HCT116 (cell line): ENCODE measurements at regions not wholly inside any gene's neighbourhood (a gene's known extent, or its start where the extent isn't known, plus 50 kb on each side); places are given as distances from the start of the nearest gene placed in this dataset.
"Not testable (repeated sequence)": the region's sequence is repeated elsewhere in the genome, so short reads cannot be mapped to it uniquely, and the experiment has no call there.

Experiments used
- ATAC-seq: fragments of 200-7000 bp; cut with Tn5 transposase; 2 replicates; pipeline ENCODE4 v1.9.1; 2020; ENCODE audit warnings: mild to moderate bottlenecking, moderate library complexity
- BruUV-seq: library from RNA; stranded (reverse); fragments of 400-500 nt; replicated peaks from 2 replicates; lab custom pipeline; 2021; lab: Mats Ljungman, UMichigan
- CTCF ChIA-PET: fragments of 300-600 bp; sonication (Branson Sonifier 250); formaldehyde crosslinking; loops from one replicate; lab custom pipeline; 2021; ENCODE audit warnings: antibody characterized with exemption; lab: Charles Lee
- POLR2A ChIA-PET: fragments of 300-600, 350-600 bp; sonication (Branson Sonifier 250); formaldehyde crosslinking; loops from one replicate; lab custom pipeline; 2021; ENCODE audit warnings: antibody characterized with exemption; lab: Charles Lee
- RAD21 ChIA-PET, 2 experiments: fragments of 300-600 bp; sonication (Branson Sonifier 250); formaldehyde crosslinking; loops; one replicate each; lab custom pipeline; 2023; ENCODE audit warnings: low total read pairs in 2 of 2; ENCODE audit not compliant: uncharacterized antibody in 2 of 2, unreplicated experiment in 2 of 2, low non-redundant PET in 1 of 2; lab: Charles Lee
- DNase-seq: peaks from one replicate; pipeline ENCODE4 v3.0.0-alpha.2; 2010; ENCODE audit warnings: low read depth, low spot score
- H2AFZ ChIP-seq: fragments of 200-600 bp; shearing (Covaris generic), sonication (generic); 2 replicates; pipeline ENCODE4 v1.6.1; 2017; ENCODE audit warnings: low read depth, mixed run types, mixed read lengths, antibody characterized with exemption, low read length; ENCODE audit not compliant: poor library complexity, severe bottlenecking
- H3K27ac ChIP-seq: 2 replicates; pipeline ENCODE4 v1.5.1; 2012; ENCODE audit warnings: low read depth, low read length
- H3K27me3 ChIP-seq: fragments of 200-600 bp; sonication (generic); 2 replicates; pipeline ENCODE4 v1.6.1; 2016; ENCODE audit warnings: mixed run types, low read length, mixed read lengths; ENCODE audit not compliant: insufficient read depth
- H3K36me3 ChIP-seq, 2 experiments: fragments of 200-500 bp in 1 of 2; fragments of 200-600 bp in 1 of 2; sonication (Bioruptor generic) in 1 of 2; sonication (generic) in 1 of 2; 2 replicates each; pipeline versions ENCODE4 v1.5.1 to v1.6.1; 2014 to 2016; ENCODE audit warnings: low read length in 2 of 2, inconsistent platforms in 1 of 2, mixed read lengths in 1 of 2, mixed run types in 1 of 2; ENCODE audit not compliant: insufficient read depth in 2 of 2, control insufficient read depth in 1 of 2
- H3K4me1 ChIP-seq, 2 experiments: fragments of 200-600 bp in 1 of 2; sonication (generic) in 1 of 2; 2 replicates each; pipeline versions ENCODE4 v1.5.1 to v1.6.1; 2012 to 2017; ENCODE audit warnings: low read length in 2 of 2, inconsistent platforms in 1 of 2, mild to moderate bottlenecking in 1 of 2, mixed read lengths in 1 of 2, mixed run types in 1 of 2, moderate library complexity in 1 of 2; ENCODE audit not compliant: insufficient read depth in 2 of 2, control insufficient read depth in 1 of 2
- H3K4me2 ChIP-seq: fragments of 200-600 bp; sonication (generic); 2 replicates; pipeline ENCODE4 v1.6.1; 2017; ENCODE audit warnings: mixed run types, low read length, mixed read lengths
- H3K4me3 ChIP-seq, 2 experiments: fragments of 200-600 bp in 1 of 2; sonication (generic) in 1 of 2; replicated peaks in 1 of 2; 2 replicates each; pipeline ENCODE4 v1.5.1; 2011 to 2016; ENCODE audit warnings: low read length in 2 of 2, control low read depth in 1 of 2, low read depth in 1 of 2, mild to moderate bottlenecking in 1 of 2, mixed read lengths in 1 of 2, mixed run types in 1 of 2
- H3K79me2 ChIP-seq: fragments of 200-600 bp; sonication (generic); 2 replicates; pipeline ENCODE4 v1.6.1; 2017; ENCODE audit warnings: mild to moderate bottlenecking, mixed run types, low read length, moderate library complexity, mixed read lengths; ENCODE audit not compliant: insufficient read depth
- H3K9ac ChIP-seq: fragments of 200-600 bp; sonication (generic); 2 replicates; pipeline ENCODE4 v1.6.1; 2016; ENCODE audit warnings: low read length, mixed read lengths
- H3K9me2 ChIP-seq: fragments of 200-600 bp; sonication (generic), shearing (Covaris generic); 2 replicates; pipeline ENCODE4 v1.6.1; 2017; ENCODE audit warnings: mixed run types, mild to moderate bottlenecking, moderate library complexity; ENCODE audit not compliant: insufficient read depth
- H3K9me3 ChIP-seq, 2 experiments: fragments of 200-500 bp in 1 of 2; fragments of 200-600 bp in 1 of 2; sonication (Bioruptor generic) in 1 of 2; sonication (generic) in 1 of 2; 2 replicates each; pipeline ENCODE4 v1.6.1; 2014 to 2017; ENCODE audit warnings: low read length in 2 of 2, mixed read lengths in 2 of 2, inconsistent platforms in 1 of 2, low read depth in 1 of 2, mild to moderate bottlenecking in 1 of 2, mixed run types in 1 of 2, moderate library complexity in 1 of 2; ENCODE audit not compliant: control insufficient read depth in 1 of 2, insufficient read depth in 1 of 2
- H4K20me1 ChIP-seq: fragments of 200-600 bp; sonication (generic), shearing (Covaris generic); 2 replicates; pipeline ENCODE4 v1.6.1; 2017; ENCODE audit warnings: mixed run types, mild to moderate bottlenecking, moderate library complexity; ENCODE audit not compliant: insufficient read depth
- CEBPB ChIP-seq: IDR thresholded peaks from 2 replicates; pipeline ENCODE4 v1.6.1; 2012; ENCODE audit warnings: low read depth
- EGR1 ChIP-seq: IDR thresholded peaks from 2 replicates; pipeline ENCODE4 v1.6.1; 2012; ENCODE audit warnings: low read depth
- POLR2A ChIP-seq: IDR thresholded peaks from 2 replicates; pipeline ENCODE4 v1.7.0; 2011; ENCODE audit warnings: borderline replicate concordance; ENCODE audit not compliant: insufficient read depth, insufficient read length; ENCODE audit errors: extremely low read depth
- SIN3A ChIP-seq: IDR thresholded peaks from 2 replicates; pipeline ENCODE4 v1.6.1; 2012; ENCODE audit warnings: low read depth
- intact Hi-C: fragments of 100-400 bp; cut with micrococcal nuclease; formaldehyde crosslinking; loops from 2 replicates; pipeline ENCODE4 v1.10.0; 2022

DNA sequence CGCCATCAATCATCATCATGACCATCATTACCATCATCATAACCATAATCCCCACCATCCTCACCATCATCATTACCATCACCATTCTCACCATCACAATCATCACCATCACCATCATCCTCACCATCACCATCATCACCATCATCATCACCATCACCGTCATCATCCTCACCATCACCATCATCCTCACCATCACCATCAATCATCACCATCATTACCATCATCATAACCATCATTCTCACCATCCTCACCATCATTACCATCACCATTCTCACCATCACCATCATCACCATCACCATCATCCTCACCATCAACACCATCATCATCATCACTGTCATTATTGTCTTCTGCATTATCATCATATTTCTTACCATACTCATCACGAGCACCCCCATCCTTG lies 245.5 kb downstream of the ADGRD1 start:
- no peaks in the 10 kb centered on the region for H3K9me3 ChIP-seq
- intact Hi-C loops: no loop called here
- TF ChIP-seq SIN3A (no peak), POLR2A (no peak), CEBPB (no peak), EGR1 (no peak)
- no peak overlapping the region for H3K9ac ChIP-seq
- H3K79me2 ChIP-seq: no peaks in the 10 kb centered on the region
- no peak overlapping the region for H3K4me2 ChIP-seq
- H3K4me3 ChIP-seq: no peak overlapping the region
- no peaks in the 10 kb centered on the region for H3K9me2 ChIP-seq
- BruUV-seq: no TSS peak
- no peak overlapping the region for H3K27ac ChIP-seq
- ATAC-seq (no peak), DNase-seq (no peak)
- no peaks in the 10 kb centered on the region; the same call in 1 of the 2 replicates for H3K27me3 ChIP-seq
- POLR2A ChIA-PET: no interaction called here
- H3K36me3 ChIP-seq: no peaks in the 10 kb centered on the region
- no peak overlapping the region for H2AFZ ChIP-seq
- CTCF ChIA-PET: no interaction called here
- H3K4me1 ChIP-seq: no peaks in the 10 kb centered on the region
- no peaks in the 10 kb centered on the region for H4K20me1 ChIP-seq
- RAD21 ChIA-PET: no interaction called here

DNA sequence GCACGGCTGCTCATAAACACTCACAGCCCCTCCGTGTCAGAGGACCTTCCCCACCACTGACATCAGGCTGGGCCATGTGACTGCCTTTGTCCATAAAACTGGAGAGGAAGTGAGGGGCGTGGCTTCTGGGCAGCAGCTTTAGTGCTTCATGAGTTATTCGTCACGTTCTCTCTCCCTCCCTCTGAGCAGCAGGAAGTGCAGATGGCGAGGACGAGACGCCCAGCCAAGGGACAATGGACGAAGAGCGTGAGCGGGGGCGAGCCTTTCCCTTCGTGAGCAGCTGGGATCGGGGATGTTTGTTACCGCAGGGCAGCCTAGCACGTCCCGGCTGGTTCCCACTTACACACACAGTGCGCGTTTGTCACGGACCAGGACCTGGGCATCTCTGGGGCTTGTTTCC lies 248.2 kb downstream of the ADGRD1 start:
- POLR2A ChIA-PET, H3K9ac ChIP-seq, intact Hi-C loops, H3K9me3 ChIP-seq, H3K4me2 ChIP-seq, H3K27ac ChIP-seq, H3K9me2 ChIP-seq, BruUV-seq, H3K79me2 ChIP-seq, ATAC-seq, H3K36me3 ChIP-seq, H3K4me1 ChIP-seq, CTCF ChIA-PET, RAD21 ChIA-PET, DNase-seq, H2AFZ ChIP-seq, H3K27me3 ChIP-seq, H3K4me3 ChIP-seq, H4K20me1 ChIP-seq: not testable (repeated sequence)
